H1 (cell line): ENCODE measurements at regions not wholly inside any gene's neighbourhood (a gene's known extent, or its start where the extent isn't known, plus 50 kb on each side); places are given as distances from the start of the nearest gene placed in this dataset.

Experiments
- CEBPB ChIP-seq: IDR thresholded peaks from 2 replicates; pipeline ENCODE4 v1.6.1; 2012; ENCODE audit warnings: low read depth, low read length
- CTCF ChIP-seq, 3 experiments: IDR thresholded peaks; 1 replicate in 2 of 3; 2 replicates in 1 of 3; pipeline versions ENCODE4 v1.5.1 to v1.6.1; 2011; ENCODE audit warnings: low read length in 3 of 3, mild to moderate bottlenecking in 3 of 3, inconsistent platforms in 2 of 3, low read depth in 1 of 3, moderate library complexity in 1 of 3; ENCODE audit not compliant: insufficient read depth in 1 of 3; ENCODE audit errors: control extremely low read depth in 1 of 3
- EGR1 ChIP-seq: IDR thresholded peaks from 2 replicates; pipeline ENCODE4 v1.6.1; 2011; ENCODE audit warnings: low read depth, low read length, borderline replicate concordance
- EP300 ChIP-seq, 2 experiments: IDR thresholded peaks; 1 replicate in 1 of 2; 2 replicates in 1 of 2; pipeline ENCODE4 v1.6.1; 2011 to 2012; ENCODE audit warnings: low read depth in 2 of 2, low read length in 2 of 2, mild to moderate bottlenecking in 2 of 2, borderline replicate concordance in 1 of 2, inconsistent platforms in 1 of 2, moderate library complexity in 1 of 2
- EZH2 ChIP-seq: fragments of 200-600 bp; sonication (generic); IDR thresholded peaks from 2 replicates; pipeline ENCODE4 v1.7.1; 2012; ENCODE audit warnings: low read depth, mild to moderate bottlenecking, moderate library complexity, low read length, inconsistent platforms; ENCODE audit not compliant: severe bottlenecking
- GABPA ChIP-seq: IDR thresholded peaks from 2 replicates; pipeline ENCODE4 v1.6.1; 2011; ENCODE audit warnings: mild to moderate bottlenecking, low read length, moderate library complexity, borderline replicate concordance; ENCODE audit not compliant: insufficient read depth
- JUN ChIP-seq: IDR thresholded peaks from 2 replicates; pipeline ENCODE4 v1.6.1; 2011; ENCODE audit warnings: low read depth, mild to moderate bottlenecking, improper control_type of control experiment, low read length
- KDM1A ChIP-seq: fragments of 200-600, 300-600 bp; sonication (generic); IDR thresholded peaks from 2 replicates; pipeline ENCODE4 v1.7.1; 2016; ENCODE audit warnings: mild to moderate bottlenecking, low read length, borderline replicate concordance
- MAFK ChIP-seq: IDR thresholded peaks from 2 replicates; pipeline ENCODE4 v1.6.1; 2012; ENCODE audit warnings: low read depth, mild to moderate bottlenecking, improper control_type of control experiment, low read length
- MAX ChIP-seq: IDR thresholded peaks from 2 replicates; pipeline ENCODE4 v1.6.1; 2012; ENCODE audit warnings: inconsistent platforms
- POLR2A ChIP-seq, 2 experiments: IDR thresholded peaks; 1 replicate in 1 of 2; 2 replicates in 1 of 2; pipeline ENCODE4 v1.6.1; 2011; ENCODE audit warnings: low read depth in 2 of 2, low read length in 2 of 2, mild to moderate bottlenecking in 2 of 2; ENCODE audit errors: control extremely low read depth in 1 of 2
- POLR2AphosphoS5 ChIP-seq: IDR thresholded peaks from 2 replicates; pipeline ENCODE4 v1.6.1; 2011; ENCODE audit warnings: low read depth, low read length
- RXRA ChIP-seq: IDR thresholded peaks from 2 replicates; pipeline ENCODE4 v1.6.1; 2011; ENCODE audit warnings: low read depth, mild to moderate bottlenecking, low read length, moderate library complexity; ENCODE audit not compliant: insufficient read depth
- TF ChIP-seq, protein P1 (sequence below): IDR thresholded peaks from 2 replicates; pipeline ENCODE4 v1.6.1; 2011; ENCODE audit warnings: low read depth, mild to moderate bottlenecking, low read length; ENCODE audit not compliant: insufficient read depth

DNA sequence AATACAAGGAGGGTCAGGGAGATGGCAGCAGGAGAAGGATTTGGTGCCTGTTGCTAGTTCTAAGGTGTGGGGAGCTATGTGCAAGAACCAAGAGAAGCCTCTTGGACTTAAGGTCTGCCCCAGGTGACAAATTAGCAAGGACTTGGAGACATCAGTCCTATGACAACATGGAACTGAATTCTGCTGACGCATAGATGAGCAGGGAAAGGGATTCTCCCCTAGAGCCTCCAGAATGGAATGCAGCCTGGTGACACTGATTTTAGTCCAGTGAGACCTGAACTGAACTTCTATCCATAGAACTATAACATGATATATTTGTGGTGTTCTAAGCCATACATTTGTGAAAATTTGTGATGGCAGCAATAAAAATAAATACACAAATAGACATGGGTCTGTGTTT lies 215.6 kb downstream of the ESM1 start:
- TF ChIP-seq KDM1A (no peak), CEBPB (no peak), JUN (no peak), EGR1 (no peak), CTCF (IDR thresholded peaks at IDR 0.05; ENCODE audit: control extremely low read depth in 1 of 3, insufficient read depth in 1 of 3, low read depth in 1 of 3, low read length in 3 of 3) (no peak), POLR2AphosphoS5 (no peak), MAFK (no peak), EP300 (IDR thresholded peaks at IDR 0.05; ENCODE audit: borderline replicate concordance in 1 of 2, low read depth in 2 of 2, low read length in 2 of 2) (no peak), EZH2 (no peak), POLR2A (IDR thresholded peaks at IDR 0.05; ENCODE audit: control extremely low read depth in 1 of 2, low read depth in 2 of 2, low read length in 2 of 2) (no peak), RXRA (no peak), GABPA (no peak), MAX (no peak)
- TF ChIP-seq, protein P1, sequence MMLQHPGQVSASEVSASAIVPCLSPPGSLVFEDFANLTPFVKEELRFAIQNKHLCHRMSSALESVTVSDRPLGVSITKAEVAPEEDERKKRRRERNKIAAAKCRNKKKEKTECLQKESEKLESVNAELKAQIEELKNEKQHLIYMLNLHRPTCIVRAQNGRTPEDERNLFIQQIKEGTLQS, result no peak
